Peyer's patch (tissue), 4 donors: ENCODE measurements at regions not wholly inside any gene's neighbourhood (a gene's known extent, or its start where the extent isn't known, plus 50 kb on each side); places are given as distances from the start of the nearest gene placed in this dataset.

Source experiments
- DNase-seq, 3 donors: peaks; one replicate each; pipeline ENCODE4 v3.0.0-alpha.2; 2017 to 2019
- H3K27ac ChIP-seq, 4 donors: fragments of 200-600 bp; sonication (generic); one replicate each; pipeline ENCODE4 v1.5.1; 2016 to 2019
- H3K27me3 ChIP-seq, 2 donors: fragments of 200-600 bp; sonication (generic); one replicate each; pipeline ENCODE4 v1.5.1; 2019
- H3K36me3 ChIP-seq, 3 donors: fragments of 200-600 bp; sonication (generic); one replicate each; pipeline ENCODE4 v1.5.1; 2016 to 2019
- H3K4me1 ChIP-seq, 4 donors: fragments of 200-600 bp; sonication (generic); one replicate each; pipeline ENCODE4 v1.5.1; 2016 to 2019
- H3K4me3 ChIP-seq, 4 donors: fragments of 200-600 bp; sonication (generic); 1 replicate in 3 of 4; 2 replicates in 1 of 4; pipeline ENCODE4 v1.5.1; 2016 to 2019; ENCODE audit warnings: mild to moderate bottlenecking in 1 of 4
- H3K9me3 ChIP-seq, 4 donors: fragments of 200-600 bp; sonication (generic); one replicate each; pipeline ENCODE4 v1.5.1; 2016 to 2019; ENCODE audit warnings: mild to moderate bottlenecking in 1 of 4
- POLR2A ChIP-seq, 2 donors: fragments of 450-650 bp; IDR thresholded peaks; one replicate each; pipeline ENCODE4 v1.5.1; 2017; ENCODE audit warnings: antibody characterized with exemption in 2 of 2, mild to moderate bottlenecking in 2 of 2, moderate library complexity in 2 of 2
- TF ChIP-seq, protein P1 (sequence below), 6 experiments: fragments of 450-650 bp in 4 of 6; fragments of 200-600 bp in 2 of 6; sonication (generic) in 1 of 6; IDR thresholded peaks; one replicate each; pipeline ENCODE4 v1.5.1; 2017 to 2019; ENCODE audit warnings: antibody characterized with exemption in 6 of 6, mild to moderate bottlenecking in 3 of 6, moderate library complexity in 1 of 6

- no peak overlapping the region for H3K27ac ChIP-seq
- no peaks in the 10 kb centered on the region for H3K4me1 ChIP-seq
- no peaks in the 10 kb centered on the region for H3K27me3 ChIP-seq
- TF ChIP-seq, protein P1, sequence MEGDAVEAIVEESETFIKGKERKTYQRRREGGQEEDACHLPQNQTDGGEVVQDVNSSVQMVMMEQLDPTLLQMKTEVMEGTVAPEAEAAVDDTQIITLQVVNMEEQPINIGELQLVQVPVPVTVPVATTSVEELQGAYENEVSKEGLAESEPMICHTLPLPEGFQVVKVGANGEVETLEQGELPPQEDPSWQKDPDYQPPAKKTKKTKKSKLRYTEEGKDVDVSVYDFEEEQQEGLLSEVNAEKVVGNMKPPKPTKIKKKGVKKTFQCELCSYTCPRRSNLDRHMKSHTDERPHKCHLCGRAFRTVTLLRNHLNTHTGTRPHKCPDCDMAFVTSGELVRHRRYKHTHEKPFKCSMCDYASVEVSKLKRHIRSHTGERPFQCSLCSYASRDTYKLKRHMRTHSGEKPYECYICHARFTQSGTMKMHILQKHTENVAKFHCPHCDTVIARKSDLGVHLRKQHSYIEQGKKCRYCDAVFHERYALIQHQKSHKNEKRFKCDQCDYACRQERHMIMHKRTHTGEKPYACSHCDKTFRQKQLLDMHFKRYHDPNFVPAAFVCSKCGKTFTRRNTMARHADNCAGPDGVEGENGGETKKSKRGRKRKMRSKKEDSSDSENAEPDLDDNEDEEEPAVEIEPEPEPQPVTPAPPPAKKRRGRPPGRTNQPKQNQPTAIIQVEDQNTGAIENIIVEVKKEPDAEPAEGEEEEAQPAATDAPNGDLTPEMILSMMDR (IDR thresholded peaks at IDR 0.05), result no peak
- TF ChIP-seq POLR2A (IDR thresholded peaks at IDR 0.05), result no peak
- no peaks in the 10 kb centered on the region for H3K36me3 ChIP-seq
- no peak overlapping the region for H3K4me3 ChIP-seq
- H3K9me3 ChIP-seq, result no peaks in the 10 kb centered on the region
- no peak for DNase-seq
These were observed 87.6 kb upstream of the SSTR1 start for GRCh38 chr14:38120109-38120508.

DNA sequence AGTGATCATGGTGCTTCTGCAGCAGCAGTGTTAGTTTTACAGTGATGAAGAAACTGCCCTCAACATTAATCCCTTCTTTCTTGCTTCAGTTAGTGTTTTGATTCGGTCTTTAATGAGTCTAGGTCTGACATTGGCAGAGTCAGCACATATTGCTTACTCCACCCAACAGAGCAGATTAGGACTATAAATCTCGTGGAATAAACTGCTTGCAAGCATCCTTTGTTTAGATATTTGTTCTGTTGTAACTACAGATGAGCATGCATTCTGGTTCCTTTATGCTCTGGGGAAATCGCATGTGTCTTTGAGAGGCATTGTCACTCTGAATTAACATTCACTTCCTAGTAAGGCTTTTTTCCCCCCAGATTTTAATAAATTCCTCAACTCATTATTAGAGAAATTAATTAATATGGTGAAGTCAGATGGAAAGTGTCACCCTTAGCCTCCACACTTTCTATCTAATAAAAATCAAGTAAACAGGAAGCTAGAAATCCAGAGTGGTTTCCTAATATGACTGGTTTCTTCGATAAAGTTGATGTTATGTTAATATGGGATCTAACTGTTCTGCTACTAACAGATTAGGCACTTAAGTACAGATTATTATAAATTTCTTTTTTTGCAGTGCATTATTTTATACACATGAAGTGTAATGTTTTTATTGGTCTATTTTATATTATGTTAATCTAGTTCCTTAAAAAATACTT is 86.2 kb upstream of the SSTR1 start:
- H3K9me3 ChIP-seq, result no peaks in the 10 kb centered on the region
- no peak for DNase-seq
- no peak overlapping the region for H3K27ac ChIP-seq
- no peaks in the 10 kb centered on the region for H3K4me1 ChIP-seq
- no peak for TF ChIP-seq POLR2A (IDR thresholded peaks at IDR 0.05)
- TF ChIP-seq, protein P1 (IDR thresholded peaks at IDR 0.05), result no peak
- H3K27me3 ChIP-seq, result no peaks in the 10 kb centered on the region
- no peak overlapping the region for H3K4me3 ChIP-seq
- H3K36me3 ChIP-seq, result no peaks in the 10 kb centered on the region

GRCh38 chr14:38122241-38122640 is 85.5 kb upstream of the SSTR1 start:
- DNase-seq, result no peak
- Histone ChIP-seq H3K9me3 (no peaks in the 10 kb centered on the region), H3K27ac (no peak overlapping the region), H3K36me3 (no peaks in the 10 kb centered on the region), H3K4me1 (no peaks in the 10 kb centered on the region), H3K27me3 (no peaks in the 10 kb centered on the region), H3K4me3 (no peak overlapping the region)
- TF ChIP-seq, protein P1 (IDR thresholded peaks at IDR 0.05), result no peak
- no peak for TF ChIP-seq POLR2A (IDR thresholded peaks at IDR 0.05)

DNA sequence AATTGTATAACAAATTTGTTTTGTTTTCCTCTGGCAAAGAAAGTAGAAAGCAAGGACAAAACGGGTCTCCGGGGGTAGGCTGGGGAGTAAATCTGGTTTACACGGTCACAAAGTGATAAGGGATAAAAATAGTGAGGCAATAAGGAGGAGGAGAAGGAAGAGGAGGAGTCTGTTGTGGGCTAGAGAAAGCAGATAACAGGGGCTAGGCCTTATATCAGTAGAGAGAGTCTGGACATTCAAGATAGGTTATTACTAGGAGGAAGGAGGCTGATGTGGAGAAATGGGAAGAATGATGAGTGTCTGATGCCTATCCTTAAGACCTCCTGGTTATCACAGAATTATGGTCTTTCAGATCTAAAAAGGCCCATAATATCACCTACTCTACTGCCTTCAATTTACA is 83.2 kb upstream of the SSTR1 start:
- no peak for DNase-seq
- no peak for TF ChIP-seq POLR2A (IDR thresholded peaks at IDR 0.05)
- TF ChIP-seq, protein P1 (IDR thresholded peaks at IDR 0.05), result no peak
- Histone ChIP-seq H3K9me3 (no peaks in the 10 kb centered on the region), H3K27me3 (no peaks in the 10 kb centered on the region), H3K4me1 (no peaks in the 10 kb centered on the region), H3K36me3 (no peaks in the 10 kb centered on the region), H3K27ac (no peak overlapping the region), H3K4me3 (no peak overlapping the region)

DNA sequence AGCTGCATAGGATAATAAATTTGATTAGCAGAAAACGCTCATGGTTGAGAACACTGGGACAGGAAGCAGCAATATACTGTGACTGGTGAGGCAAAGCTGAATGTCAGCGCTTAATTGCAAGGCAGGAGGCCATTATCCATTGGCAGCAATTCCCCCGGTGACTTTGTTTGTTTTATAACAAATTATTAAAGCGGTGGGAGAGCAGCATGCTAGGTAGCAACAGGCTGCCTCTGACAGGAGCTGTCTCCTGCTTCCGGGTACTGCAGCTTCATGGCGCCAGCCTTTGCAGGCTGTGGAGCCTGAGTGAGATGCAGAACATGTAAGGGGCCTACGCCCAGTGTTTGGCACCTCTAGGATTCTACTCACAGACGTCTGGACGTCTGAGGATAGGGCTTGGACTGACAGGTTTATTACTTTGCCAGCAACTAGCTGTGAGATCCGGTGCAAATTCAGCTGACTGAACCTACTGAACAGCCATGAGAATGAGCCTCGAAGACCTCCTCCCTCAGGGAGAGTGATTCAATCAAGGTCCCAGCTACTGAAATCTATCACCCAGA is 82.1 kb upstream of the SSTR1 start:
- no peaks in the 10 kb centered on the region for H3K27me3 ChIP-seq
- H3K27ac ChIP-seq, result no peak overlapping the region
- no peak overlapping the region for H3K4me3 ChIP-seq
- H3K36me3 ChIP-seq, result no peaks in the 10 kb centered on the region
- no peak for DNase-seq
- H3K9me3 ChIP-seq, result no peaks in the 10 kb centered on the region
- TF ChIP-seq, protein P1 (IDR thresholded peaks at IDR 0.05), result no peak
- no peak for TF ChIP-seq POLR2A (IDR thresholded peaks at IDR 0.05)
- H3K4me1 ChIP-seq, result no peaks in the 10 kb centered on the region
